ENCODE measurements at regions not wholly inside any gene's neighbourhood (a gene's known extent, or its start where the extent isn't known, plus 50 kb on each side); places are given as distances from the start of the nearest gene placed in this dataset.
A peak's percentile ranks its signal among the peaks of the same experiment; 100 is the strongest.
"Not testable (repeated sequence)": the region's sequence is repeated elsewhere in the genome, so short reads cannot be mapped to it uniquely, and the experiment has no call there.

GRCh38 chrX:41009850-41010846 lies 75.1 kb upstream of the USP9X start:
- peak; percentile 41 for DNase-seq

GRCh38 chrX:41014776-41015360 lies 70.4 kb upstream of the USP9X start:
- DNase-seq = no peak

GRCh38 chrX:41017785-41018184 lies 67.5 kb upstream of the USP9X start:
- not testable (repeated sequence) for DNase-seq

- DNase-seq = not testable (repeated sequence)
These were observed 66.7 kb upstream of the USP9X start for GRCh38 chrX:41018391-41019040.

GRCh38 chrX:41019041-41019392 lies 66.2 kb upstream of the USP9X start:
- DNase-seq = no peak

GRCh38 chrX:41022566-41022965 lies 62.7 kb upstream of the USP9X start:
- no peak for DNase-seq

- no peak for DNase-seq
These were observed 62.1 kb upstream of the USP9X start for GRCh38 chrX:41023098-41023497.

GRCh38 chrX:41024335-41024734 lies 60.9 kb upstream of the USP9X start:
- not testable (repeated sequence) for DNase-seq

GRCh38 chrX:41024755-41025154 lies 60.5 kb upstream of the USP9X start:
- no peak for DNase-seq

GRCh38 chrX:41025926-41026701 lies 59.1 kb upstream of the USP9X start:
- no peak for DNase-seq

GRCh38 chrX:41026702-41027078 lies 58.6 kb upstream of the USP9X start:
- DNase-seq = no peak

GRCh38 chrX:41029332-41029731 lies 55.9 kb upstream of the USP9X start:
- no peak for DNase-seq

GRCh38 chrX:41031256-41031967 lies 53.8 kb upstream of the USP9X start:
- DNase-seq = no peak

GRCh38 chrX:41033299-41033698 lies 51.9 kb upstream of the USP9X start:
- DNase-seq = no peak

- DNase-seq = not testable (repeated sequence)
These were observed 50.3 kb upstream of the USP9X start for GRCh38 chrX:41034902-41035301.
